Urothelium cell line (cell line): ENCODE measurements at regions not wholly inside any gene's neighbourhood (a gene's known extent, or its start where the extent isn't known, plus 50 kb on each side); places are given as distances from the start of the nearest gene placed in this dataset.
"Not testable (repeated sequence)": the region's sequence is repeated elsewhere in the genome, so short reads cannot be mapped to it uniquely, and the experiment has no call there.

Source experiments
- DNase-seq: peaks from one replicate; pipeline ENCODE4 v3.0.0; 2011; ENCODE audit warnings: low spot score, mixed read lengths
- FAIRE-seq: peaks from 2 replicates; lab custom pipeline; 2011; peaks lifted over from hg19 to GRCh38; lab: Jason Lieb, UNC

- FAIRE-seq, DNase-seq: not testable (repeated sequence)
These were observed 701.7 kb upstream of the TPTE start for GRCh38 chr21:9819549-9820192.

GRCh38 chr21:9820579-9820978 is 700.8 kb upstream of the TPTE start:
- not testable (repeated sequence) for DNase-seq, FAIRE-seq

GRCh38 chr21:9821472-9821871 is 699.9 kb upstream of the TPTE start:
- FAIRE-seq, DNase-seq: not testable (repeated sequence)

DNA sequence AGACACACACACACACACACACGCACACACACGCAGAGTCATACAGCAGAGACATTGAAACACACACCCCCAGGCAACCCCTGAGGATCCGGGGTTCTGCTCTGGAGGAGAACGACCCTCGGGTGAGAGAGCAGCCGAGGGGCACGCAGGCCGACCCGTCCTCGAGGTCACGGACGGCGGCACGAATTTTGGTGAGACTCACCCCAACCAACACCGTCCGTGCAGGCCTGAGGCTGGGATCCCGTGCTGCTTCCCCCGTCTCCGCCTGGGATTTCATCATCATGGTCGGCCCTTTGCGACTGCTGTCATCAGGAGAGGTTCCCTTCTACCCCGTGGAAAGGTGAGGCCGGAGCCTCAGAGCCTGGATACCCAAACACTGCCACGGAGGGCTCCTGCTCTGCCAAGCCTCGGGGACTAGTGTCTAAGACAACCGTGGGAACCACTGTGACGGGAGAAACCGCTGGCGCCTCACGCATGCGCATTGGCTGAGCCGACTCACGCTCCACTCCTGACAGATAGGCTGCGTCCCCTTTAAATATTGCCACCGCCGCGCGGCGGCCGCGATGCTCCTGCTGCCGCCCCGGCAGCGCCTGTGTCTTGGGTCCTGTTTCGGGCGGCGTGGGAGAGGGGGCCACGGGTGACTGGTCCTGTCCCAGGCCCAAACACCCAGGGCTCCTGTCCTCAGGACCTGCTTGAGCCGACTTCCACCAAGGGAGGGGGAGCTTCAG is 699.1 kb upstream of the TPTE start:
- DNase-seq, FAIRE-seq: not testable (repeated sequence)

GRCh38 chr21:9823197-9824157 is 697.9 kb upstream of the TPTE start:
- not testable (repeated sequence) for DNase-seq, FAIRE-seq

- FAIRE-seq, DNase-seq: not testable (repeated sequence)
These were observed 690.6 kb upstream of the TPTE start for GRCh38 chr21:9830801-9831200.

DNA sequence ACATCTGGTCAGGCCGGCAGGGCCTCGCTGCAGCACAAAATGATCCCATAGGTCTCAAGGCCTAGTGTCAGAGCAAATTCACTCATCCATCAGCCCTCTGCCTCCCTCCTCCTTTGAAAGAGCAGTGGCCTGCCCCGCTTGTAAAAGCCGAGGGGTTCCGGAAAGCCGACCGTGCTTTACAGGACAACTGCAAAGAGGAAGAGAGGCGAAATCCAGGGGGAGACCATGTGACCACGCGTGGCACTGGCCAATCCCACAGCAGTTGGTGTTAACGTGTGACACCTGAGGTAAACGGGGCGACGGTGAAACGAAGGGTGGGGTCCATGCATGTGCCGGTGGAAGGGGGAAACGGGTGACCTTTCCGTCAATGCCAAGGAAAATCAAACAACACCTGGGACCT is 688.6 kb upstream of the TPTE start:
- not testable (repeated sequence) for DNase-seq, FAIRE-seq

- not testable (repeated sequence) for FAIRE-seq, DNase-seq
These were observed 684.8 kb upstream of the TPTE start for GRCh38 chr21:9836547-9836946.

- DNase-seq, FAIRE-seq: not testable (repeated sequence)
These were observed 684.4 kb upstream of the TPTE start for GRCh38 chr21:9837001-9837400.

DNA sequence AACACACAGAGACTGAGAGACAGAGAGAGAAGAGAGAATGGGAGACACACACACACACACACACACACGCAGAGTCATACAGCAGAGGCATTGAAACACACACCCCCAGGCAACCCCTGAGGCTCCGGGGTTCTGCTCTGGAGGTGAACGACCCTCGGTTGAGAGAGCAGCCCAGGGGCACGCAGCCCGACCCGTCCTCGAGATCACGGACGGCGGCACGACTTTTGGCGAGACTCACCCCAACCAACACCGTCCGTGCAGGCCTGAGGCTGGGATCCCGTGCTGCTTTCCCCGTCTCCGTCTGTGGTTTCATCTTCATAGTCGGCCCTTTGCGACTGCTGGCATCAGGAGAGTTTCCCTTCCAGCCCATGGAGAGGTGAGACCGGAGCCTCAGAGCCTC is 683.9 kb upstream of the TPTE start:
- not testable (repeated sequence) for DNase-seq, FAIRE-seq

DNA sequence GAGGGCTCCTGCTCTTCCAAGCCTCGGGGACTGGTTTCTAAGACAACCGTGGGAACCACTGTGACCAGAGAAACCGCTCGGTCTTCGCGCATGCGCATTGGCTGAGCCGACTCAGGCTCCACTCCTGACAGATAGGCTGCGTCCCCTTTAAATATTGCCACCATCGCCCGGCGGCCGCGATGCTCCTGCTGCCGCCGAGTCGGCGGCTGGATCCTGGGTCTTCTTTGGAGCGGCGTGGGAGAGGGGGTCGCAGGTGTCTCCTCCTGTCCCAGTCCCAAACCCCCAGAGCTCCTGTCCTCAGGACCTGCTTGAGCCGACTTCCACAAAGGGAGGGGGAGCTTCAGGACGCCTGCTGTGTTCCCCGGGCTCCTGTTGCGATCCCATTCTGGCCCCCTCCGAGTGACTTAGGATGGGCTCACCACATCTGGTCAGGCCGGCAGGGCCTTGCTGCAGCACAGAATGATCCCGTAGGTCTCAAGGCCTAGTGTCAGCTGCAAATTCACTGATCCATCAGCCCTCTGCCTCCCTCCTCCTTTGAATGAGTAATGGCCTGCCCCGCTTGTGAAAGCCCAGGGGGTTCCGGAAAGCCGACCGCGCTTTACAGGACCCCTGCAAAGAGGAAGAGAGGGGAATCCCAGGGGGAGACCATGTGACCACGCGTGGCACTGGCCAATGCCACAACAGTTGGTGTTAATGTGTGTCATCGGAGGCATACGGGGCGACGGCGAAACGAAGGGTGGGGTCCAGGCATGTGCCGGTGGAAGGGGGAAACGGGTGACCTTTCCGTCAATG is 683.2 kb upstream of the TPTE start:
- DNase-seq, result peak; percentile 43
- FAIRE-seq, result no peak

DNA sequence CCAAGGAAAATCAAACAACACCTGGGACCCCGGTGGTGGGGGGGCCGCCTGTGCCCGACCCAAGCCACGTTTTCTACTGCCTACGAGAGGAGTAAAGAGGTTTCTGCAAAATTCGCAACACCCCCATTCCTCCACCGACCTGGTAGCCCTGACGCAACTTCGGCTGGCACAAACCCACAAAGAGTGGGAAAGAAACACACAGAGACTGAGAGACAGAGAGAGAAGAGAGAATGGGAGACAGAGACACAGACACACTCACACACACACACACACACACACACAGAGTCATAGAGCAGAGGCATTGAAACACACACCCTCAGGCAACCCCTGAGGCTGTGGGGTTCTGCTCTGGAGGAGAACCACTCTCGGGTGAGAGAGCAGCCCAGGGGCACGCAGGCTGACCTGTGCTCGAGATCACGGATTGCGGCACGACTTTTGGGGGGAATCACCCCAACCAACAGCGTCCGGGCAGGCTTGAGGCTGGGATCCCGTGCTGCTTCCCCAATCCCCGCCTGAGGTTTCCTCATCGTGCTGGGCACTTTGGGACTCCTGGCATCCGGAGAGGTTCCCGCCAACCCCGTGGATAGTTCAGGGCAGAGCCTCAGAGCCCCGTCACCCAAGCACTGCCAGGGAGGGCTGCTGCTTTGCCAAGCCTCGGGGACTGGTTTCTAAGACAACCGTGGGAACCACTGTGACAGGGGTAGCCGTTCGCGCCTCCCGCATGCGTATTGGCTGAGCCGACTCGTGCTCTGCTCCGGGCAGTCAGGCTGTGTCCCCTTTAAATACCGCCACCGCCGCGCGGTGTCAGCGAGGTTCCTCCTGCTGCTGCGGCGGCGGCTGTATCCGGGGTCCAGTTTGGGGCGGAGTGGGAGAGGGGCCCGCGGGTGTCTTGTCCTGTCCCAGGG is 682.4 kb upstream of the TPTE start:
- DNase-seq (peak; percentile 53), FAIRE-seq (no peak)

- FAIRE-seq, DNase-seq: not testable (repeated sequence)
These were observed 677.3 kb upstream of the TPTE start for GRCh38 chr21:9844106-9844505.

DNA sequence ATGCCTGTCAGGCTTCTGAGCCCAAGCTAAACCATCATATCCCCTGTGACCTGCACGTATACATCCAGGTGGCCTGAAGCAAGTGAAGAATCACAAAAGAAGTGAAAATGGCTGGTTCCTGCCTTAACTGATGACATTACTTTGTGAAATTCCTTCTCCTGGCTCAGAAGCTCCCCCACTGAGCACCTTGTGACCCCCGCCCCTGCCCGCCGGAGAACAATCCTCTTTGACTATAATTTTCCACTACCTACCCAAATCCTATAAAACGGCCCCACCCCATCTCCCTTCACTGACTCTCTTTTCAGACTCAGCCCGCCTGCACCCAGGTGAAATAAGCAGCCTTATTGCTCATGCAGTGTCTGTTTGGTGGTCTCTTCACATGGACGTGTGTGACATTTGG is 673.9 kb upstream of the TPTE start:
- not testable (repeated sequence) for FAIRE-seq, DNase-seq

- FAIRE-seq, DNase-seq: not testable (repeated sequence)
These were observed 670.2 kb upstream of the TPTE start for GRCh38 chr21:9851166-9851565.

- DNase-seq, FAIRE-seq: not testable (repeated sequence)
These were observed 669.7 kb upstream of the TPTE start for GRCh38 chr21:9851695-9852094.

- DNase-seq, FAIRE-seq: not testable (repeated sequence)
These were observed 663.8 kb upstream of the TPTE start for GRCh38 chr21:9857563-9857962.

DNA sequence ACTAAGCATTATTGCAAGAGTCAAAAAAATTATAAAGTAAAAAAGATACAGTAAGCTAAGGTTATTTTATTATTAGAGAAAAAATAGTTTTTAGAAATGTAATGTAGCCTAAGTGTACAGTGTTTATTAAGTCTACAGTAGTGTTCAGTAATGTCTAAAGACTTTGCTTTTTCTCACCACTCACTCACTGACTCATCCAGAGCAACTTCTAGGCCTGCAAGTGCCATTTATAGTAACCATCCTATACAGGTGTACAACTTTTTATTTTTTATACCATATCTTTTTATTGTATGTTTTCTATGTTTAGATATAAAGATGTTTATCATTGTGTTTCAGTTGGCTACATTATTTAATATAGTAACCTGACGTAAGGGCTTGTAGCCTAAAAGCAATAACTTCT is 661.5 kb upstream of the TPTE start:
- DNase-seq, FAIRE-seq: not testable (repeated sequence)

DNA sequence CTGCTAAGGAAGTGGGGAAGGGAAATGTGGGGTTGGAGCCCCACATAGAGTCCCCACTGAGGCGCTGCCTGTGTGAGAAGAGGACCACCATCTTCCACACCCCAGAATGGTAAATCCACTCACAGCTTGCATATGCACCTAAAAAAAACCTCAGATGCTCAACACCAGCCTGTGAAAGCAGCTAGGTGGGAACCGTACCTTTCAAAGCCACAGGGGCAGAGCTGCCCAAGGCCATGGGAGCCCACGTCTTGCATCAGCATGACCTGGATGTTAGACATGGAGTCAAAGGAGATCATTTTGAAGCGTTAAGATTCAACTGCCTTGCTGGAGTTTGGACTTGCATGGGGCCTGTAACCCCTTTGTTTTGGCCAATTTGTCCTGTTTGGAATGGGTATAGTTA is 658.9 kb upstream of the TPTE start:
- DNase-seq, FAIRE-seq: not testable (repeated sequence)
